T-helper 1 cell (primary cell): ENCODE measurements at regions not wholly inside any gene's neighbourhood (a gene's known extent, or its start where the extent isn't known, plus 50 kb on each side); places are given as distances from the start of the nearest gene placed in this dataset.
"Not testable (repeated sequence)": the region's sequence is repeated elsewhere in the genome, so short reads cannot be mapped to it uniquely, and the experiment has no call there.

Source experiments
- DNase-seq, 5 donors: peaks; one replicate each; pipeline ENCODE4 v3.0.0-alpha.2; 2012 to 2020

DNA sequence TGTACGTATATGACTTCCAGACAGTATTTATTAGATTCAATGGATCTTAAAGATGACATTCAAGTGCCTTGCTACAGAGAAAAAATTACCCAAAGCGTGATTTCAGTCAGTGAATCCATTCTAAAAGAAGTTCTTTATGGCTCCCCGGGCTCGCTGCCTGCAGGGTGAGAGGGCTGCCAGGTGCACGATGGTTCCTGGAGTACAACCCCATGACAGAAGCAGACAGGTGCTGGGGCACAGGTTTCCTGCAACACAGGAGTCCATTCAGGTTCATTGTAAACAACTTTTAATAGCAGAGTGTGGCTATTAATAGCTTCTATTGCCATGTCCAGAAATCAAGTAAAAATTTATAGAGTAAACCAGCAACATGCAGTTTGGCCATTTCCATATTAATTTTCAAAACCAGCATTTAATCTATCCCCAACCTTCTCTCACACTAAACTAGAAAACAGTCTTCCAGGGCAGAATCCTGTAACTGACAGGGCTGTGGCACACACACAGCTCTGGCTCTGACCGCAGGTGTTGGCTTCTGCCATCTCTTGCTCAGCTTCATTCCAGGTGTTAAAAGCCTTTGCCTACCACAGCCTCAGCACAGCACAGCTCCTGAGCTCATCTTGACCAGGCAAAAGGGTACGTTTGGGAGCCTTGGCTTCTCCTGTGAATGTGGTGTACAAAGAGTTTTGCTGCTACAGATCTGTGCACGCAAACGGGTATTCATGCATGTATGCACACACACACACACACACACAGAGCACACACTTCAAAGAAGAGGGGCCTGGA lies 185.9 kb downstream of the MEX3B start:
- no peak for DNase-seq

DNA sequence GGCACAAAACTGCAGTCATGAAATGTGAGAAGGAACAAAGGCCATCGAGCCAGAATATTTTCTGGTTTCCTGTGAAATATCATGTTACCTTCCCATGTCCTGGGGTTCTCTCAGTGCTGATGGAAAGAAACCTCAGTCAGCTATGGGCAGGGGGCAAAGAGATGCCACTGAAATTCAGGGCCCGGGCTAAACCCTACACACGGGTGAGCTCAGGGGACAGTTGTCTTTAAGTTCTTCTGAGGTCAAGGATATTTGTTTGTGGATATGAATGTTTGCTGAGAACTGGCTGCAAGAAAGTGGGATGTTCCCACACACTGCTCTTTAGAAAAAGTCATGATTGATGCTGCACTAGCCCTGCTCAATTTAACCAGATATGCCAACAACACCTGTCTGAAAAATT lies 187.2 kb downstream of the MEX3B start:
- DNase-seq, result no peak

DNA sequence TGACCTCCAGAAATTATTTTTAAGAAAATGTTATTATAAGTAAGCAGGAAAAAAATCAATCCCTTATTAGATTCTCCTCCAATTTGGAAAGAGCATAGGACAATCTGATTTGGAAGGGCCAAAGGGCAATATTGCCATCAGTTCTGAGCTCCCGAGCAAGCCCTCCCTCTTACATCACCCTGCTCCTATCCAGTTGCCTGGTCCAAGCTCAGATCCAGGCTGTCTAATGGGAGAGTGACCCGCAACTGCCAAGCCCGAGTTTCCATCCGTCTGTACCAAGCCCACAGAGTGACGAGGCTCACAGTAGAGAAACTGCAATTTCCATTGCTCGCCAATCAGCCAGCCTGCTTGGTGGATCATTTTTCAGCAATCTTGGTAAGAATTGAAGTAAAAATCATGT lies 187.7 kb downstream of the MEX3B start:
- DNase-seq, result no peak

DNA sequence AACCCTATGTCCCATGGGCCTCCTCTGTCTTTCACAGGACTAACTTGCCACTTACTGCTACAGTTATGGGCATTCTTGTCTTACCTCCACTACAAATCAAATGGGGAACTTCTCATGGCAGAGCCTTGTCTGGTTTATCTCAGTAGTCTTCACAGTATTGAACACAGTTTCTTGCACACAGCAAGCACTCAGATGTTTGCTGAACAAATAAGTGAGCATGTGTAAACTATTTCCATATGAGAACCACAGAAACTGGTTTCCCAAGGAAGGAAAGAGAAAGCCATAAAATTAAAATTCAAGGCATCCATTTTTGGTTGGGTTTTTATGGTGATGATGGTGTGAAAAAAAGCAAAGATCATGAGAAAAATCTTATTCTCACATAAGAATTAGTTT lies 189.2 kb downstream of the MEX3B start:
- DNase-seq, result no peak

DNA sequence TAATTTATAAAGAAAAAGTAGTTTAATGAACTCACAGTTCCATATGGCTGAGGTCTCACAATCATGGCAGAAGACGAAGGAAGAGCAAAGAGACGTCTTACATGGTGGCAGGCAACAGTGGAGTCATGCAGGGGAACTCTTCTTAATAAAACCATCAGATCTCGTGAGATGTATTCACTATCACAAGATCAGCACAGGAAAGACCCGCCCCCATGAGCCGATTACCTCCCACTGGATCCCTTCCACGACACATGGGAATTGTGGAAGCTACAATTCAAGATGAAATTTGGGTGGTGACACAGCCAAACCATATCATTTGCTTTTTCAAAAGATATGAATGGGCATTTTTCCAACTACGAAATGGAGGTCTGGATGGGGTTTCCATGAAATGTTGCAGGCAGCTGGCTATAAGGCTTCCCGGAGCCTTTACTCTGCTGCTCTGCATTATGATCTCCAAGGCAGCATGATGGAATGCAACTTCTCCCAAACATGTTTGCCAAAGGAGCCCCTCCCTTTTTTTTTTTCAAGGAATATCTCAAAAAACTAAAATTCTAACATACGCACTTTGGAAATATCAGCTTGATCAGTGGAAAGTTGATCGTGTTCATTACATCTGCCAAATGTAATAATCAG lies 189.7 kb downstream of the MEX3B start:
- DNase-seq, result no peak

DNA sequence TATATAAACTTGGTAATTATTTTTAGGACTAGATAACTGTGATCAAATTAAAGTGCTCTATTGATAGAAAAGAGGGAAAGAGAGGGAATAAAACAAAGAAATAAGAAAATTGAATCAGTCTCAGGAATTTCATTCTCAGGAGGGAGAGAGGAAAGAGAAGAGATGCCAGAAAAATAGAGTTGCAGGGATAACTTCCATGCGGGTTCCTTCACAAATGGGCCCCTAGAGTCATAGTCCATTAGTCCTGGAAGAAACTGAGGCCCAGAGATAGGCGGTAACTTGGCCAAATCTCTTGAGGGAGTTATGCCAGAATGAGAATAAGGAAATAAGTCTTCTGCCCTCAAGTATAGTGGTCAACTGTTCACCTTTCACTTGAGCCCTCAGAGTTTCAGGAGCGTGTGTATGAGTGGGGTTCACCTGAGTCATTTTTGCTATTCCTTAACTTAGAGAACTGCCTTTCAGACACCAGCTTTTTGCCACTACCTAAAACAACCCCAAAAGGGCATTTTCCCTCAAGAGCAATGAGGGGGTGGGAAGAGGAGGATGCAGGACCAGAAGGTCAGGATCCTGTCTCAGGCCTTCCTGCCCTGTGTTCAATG lies 192.6 kb downstream of the MEX3B start:
- no peak for DNase-seq

DNA sequence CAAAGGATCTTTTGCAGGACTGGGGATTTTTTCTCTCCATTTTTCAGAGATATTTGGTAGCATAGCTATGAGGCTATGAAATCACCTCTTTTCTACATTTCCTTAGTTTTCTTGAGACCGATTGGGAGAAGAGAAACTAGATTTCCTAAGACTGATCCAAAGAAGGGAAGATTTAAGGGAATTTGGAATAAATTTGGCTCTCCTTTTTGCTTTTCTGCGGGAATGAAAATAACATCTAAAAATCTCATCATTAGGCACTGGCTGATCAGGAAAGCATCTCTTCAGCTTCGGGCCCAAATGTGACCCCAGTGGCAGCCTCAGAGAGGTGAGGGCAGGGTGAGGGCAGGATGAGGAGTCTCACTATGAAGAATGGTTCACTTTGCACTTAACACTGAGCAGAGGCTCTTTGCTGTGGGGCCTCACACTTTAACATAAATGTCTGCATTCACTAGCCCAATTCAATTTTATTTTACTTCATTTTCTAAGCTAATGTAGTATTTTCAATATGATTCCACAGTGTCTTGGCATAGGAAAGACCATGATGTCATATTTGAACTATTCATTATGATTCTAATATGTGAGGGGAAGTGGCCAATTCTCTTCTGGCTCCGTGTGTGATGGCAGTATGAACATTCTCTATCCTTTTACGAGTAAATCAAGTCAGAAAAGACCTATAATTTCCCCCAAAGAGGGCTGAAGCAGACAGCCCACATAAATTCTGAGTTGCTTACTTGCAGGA lies 193.2 kb downstream of the MEX3B start:
- no peak for DNase-seq

DNA sequence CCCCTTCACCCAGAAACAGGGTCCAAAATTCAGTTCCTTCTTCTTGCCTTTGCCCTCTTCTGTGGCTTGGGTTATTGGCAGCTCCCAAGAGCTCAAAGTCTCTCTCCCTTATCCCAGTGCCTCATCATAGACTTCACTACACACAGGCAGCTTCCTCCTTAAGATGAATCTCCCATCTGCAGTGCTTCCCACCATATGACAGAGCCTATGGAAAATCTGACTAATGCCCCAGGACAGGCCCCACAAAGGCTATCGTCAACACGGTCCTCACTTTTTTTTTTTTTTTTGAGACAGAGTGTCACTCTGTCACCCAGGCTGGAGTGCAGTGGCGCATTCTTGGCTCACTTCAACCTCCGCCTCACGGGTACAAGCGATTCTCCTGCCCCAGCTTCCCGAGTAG lies 194.1 kb downstream of the MEX3B start:
- no peak for DNase-seq

DNA sequence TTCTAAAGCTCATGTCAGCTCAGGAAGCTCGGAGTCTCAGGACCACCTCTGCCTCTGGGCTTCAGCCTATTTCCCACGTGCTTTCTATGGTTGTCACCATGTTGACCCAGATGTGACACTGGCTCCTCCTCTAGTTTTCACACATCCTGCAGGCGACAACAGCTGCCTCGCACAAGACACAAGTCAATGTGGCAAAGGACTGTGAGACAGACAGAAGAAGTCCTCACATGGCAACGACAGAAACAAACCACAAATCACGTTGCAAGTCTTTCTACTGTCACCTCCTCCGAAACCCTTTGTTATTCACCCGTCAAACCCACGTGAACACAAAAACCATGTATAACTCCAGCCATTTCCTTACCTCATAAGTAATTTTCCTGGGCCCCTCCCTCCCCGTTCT lies 194.5 kb downstream of the MEX3B start:
- no peak for DNase-seq

DNA sequence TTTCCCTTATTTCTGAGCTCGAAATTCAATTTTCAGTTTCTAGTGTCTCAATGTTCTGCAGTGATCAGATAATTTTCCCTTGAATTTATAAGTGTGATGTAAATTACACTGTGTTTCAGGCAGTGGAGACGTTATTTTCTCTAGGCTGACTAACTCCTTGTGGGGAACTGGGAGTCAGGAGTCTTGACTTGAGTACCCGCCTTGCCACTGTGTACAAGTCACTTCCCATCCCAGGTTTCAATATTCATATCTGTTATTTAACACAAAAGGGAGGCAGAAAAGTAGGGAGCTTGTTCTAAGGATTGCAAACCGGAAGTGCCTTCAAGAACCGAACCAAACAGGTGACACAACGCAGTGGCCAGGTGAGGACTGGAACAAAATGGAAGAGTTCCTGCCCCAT lies 196.5 kb downstream of the MEX3B start:
- no peak for DNase-seq

DNA sequence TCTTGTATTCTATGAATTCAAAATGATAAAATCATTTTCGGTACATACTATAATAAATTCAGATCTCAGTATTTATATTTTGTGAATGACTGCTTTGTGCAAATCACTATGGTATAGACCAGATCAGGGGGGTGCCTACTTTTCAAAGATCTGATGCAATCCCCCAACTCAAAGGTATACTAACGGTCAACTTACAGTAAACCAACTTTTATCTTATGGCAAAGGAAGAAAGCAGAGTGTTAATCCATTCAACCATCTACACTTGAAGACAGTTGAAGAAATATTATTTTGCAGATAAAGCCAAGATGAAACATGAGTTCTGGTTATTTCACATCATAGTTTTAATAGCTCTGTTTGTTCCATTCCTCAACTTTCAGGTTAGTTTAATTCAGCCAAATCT lies 197.1 kb downstream of the MEX3B start:
- DNase-seq, result no peak

DNA sequence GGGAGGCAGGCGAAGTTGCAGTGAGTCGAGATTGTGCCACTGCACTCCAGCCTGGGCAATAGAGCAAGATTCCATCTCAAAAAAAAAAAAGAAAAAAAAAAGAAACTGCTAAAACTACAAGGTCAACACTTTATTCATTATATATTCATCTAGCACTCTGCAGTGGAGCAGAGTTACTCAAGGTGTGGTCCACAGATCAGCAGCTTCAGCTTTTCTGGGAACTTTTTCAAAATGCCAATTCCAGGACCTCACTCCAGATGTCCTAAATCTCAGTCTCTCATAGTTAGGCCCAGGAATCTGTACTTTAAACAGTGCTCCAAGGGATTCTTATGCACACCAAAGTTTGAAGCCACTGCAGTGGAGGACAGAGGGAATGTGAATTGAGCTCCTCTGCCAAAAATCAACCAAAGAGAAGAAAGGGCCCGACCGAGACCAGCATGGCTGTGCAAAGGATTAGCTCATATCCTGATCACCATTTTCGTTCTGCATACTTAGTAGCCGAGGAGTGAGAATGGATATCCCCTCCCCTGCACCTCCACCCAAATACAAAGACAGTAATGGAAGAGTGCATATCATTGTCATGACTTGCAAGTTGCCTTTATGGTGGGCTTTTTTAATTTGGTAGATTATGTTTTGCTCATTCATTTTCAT lies 201.9 kb downstream of the MEX3B start:
- no peak for DNase-seq

DNA sequence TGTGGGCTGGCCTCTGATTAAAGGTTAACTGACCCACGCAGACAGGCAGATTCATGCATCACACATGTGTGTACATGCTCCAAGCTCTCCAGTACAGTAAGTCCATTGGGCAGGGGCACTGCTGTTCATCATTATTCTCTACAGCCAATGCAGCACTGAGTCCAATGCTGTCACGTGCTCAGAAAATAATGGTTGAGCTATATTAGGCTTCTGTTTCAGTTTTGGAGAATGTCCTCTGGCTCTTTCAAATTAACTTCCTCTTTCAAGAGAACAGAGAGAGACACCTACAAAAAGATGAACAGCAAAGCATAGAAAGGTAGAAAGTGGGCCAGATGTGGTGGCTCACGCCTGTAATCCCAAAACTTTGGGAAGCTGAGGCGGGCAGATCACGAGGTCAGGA lies 202.6 kb downstream of the MEX3B start:
- DNase-seq, result no peak

DNA sequence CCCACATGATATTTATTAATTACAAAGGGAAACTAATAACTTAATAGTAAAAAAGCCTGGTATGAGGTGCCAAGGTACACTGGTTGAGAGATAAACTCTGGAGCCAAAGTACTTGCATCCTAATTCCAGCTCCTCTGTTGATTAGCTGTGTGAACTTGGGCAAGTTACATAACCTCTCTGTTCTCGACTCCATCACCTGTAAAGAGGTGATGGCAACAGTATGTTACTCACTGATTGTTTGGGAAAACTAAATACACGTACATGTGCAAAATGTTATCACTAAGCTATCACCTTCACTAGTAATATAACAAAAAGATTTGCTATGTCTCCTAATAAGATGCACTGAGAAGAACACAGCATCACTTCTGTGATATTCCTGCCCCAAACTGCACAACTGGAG lies 206.4 kb downstream of the MEX3B start:
- DNase-seq, result no peak

DNA sequence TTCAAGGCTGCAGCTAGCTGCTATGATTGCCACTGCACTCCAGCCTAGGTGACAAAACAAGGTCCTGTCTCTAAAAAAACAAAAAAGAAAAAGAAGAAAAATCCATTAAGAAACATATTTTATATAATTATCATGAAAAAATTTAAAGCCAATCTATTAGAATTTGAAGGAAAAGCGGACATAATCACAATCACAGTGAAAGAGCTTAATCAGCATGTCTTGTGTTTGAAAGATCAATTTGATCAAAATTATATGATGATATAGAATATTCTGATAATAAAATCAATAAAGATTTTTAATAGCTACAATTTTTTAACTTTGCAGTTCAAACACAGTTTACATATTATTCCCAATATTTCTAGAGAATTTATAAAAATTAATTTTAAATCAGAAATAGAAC lies 210.1 kb downstream of the MEX3B start:
- no peak for DNase-seq

DNA sequence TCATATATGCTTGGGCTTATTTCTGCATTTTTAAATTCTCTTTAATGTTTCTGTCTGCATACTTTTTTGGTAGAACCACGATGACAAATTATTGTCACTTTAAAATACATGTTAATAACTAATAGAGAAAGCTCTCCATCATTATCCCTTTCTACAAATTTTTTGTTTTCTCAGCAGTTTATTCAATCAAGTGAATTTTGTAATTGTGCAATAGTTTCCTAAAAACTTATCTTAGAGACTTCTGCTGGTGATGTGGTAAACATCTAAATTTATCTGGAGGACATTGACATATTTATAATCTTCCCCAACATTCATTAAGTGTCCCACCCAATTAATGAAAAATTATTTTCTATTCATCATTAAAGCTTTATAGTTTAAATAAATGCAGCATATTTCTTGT lies 215.3 kb downstream of the MEX3B start:
- DNase-seq, result no peak

DNA sequence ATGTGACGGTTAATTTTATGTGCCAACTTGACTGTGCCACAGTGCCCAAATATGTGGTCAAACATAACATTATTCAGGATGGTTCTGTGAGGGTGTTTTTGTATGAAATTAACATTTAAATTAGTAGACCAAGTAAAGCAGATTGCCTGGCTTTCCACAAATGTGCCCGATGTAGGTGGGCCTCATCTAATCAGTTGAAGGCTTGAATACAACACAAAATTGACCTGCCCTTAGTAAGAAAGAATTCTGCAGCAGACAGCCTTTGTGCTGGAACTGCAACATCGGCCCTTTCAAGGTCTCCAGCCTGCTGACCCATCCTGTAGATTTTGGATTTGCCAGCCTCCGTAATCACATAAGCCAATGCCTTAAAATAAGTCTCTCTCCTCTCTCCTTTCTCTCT lies 215.9 kb downstream of the MEX3B start:
- DNase-seq, result no peak

DNA sequence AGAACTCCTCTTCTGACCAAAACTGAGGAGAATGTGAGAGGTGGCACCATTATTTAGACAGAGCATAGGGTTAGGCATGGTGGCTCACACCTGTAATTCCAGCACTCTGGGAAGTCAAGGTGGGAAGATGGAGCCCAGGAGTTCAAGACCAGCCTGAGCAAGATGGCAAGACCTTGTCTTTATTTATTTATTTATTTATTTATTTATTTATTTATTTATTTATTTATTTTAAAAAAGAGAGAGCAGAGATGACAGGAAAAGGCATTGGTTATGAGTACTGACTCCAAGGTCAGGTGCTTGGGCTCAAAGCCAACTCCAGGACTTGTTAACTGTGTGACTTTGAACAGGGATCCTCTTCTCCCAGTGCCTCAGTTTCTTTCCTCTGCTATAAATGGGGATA lies 217.7 kb downstream of the MEX3B start:
- DNase-seq, result no peak

DNA sequence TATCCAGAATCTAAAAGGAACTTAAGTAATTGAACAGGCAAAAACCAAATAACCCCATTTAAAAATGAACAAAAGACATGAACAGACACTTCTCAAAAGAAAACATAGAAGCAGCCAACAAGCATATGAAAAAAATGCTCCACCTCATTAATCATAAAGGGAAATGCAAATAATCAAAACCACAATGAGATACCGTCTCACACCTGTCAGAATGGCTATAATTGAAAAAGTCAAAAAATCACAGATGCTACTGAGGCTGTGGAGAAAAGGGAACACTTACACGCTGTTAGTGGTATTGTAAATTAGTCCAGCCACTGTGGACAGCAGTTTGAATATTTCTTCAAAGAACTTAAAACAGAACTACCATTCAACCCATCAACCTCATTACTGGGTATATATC lies 220.7 kb downstream of the MEX3B start:
- DNase-seq, result no peak

DNA sequence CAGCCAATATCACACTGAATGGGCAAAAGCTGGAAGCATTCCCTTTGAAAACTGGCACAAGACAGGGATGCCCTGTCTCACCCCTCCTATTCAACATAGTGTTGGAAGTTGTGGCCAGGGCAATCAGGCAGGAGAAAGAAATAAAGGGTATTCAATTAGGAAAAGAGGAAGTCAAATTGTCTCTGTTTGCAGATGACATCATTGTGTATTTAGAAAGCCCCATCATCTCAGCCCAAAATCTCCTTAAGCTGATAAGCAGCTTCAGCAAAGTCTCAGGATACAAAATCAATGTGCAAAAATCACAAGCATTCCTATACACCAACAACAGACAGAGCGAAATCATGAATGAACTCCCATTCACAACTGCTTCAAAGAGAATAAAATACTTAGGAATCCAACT lies 223.2 kb downstream of the MEX3B start:
- DNase-seq, result not testable (repeated sequence)

DNA sequence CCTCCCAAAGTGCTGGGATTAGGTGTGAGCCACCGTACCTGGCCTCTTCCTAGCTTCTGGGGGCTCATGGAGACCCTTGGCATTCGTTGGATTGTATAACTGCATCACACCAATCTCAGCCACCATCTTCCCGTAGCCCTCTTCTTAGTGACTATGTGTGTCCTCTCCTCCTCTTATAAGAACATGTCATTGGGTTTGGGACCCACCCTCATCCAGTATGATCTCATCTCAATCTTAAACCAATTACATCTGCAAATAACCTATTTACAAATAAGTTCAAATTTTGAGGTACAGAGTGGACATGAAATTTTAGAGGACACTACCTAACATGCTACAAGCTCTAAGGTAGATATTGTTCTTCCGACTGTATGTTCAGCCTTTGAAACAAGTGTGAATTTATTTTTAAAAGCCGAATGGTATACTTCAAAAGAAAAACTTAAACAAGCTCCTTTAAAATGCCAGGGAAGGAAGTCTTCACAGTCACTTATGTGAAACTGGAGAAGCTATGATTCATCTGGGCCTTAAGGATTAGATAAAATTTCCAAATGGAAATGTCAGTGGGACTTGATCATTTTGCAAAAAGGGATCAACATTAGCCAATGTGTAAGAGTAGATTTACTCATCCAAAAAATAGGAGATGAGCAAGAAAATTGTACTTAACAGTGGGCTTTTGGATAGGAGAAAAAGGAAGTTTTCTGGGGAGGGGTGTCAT lies 225.7 kb downstream of the MEX3B start:
- DNase-seq, result no peak

DNA sequence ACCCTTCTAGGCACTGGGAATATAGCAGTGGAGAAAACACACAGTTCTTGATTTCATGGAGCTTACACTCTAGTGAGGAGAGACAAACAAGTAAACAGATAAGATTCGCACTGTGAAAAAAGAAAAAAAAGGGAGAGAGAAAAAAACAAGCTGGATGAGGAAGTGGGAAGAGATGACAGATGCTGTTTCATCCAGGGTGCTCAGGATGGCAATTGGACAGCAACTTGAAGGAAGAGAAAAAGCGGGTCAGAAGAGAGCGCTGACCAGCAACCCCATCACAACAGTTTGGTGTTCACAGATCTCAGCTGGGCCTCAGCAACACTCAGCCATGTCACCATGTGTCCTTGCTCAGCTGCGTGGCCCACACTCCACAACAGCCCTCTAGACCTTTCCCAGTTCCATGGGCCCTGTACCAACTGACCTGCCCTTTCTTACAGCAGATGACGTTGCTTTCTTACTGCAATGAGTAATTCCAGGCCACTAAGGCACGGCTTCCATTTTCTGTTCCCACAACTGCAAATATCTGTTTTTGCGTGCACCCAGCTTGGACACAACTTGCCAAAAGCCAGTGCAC lies 230.8 kb downstream of the MEX3B start:
- DNase-seq, result no peak
